HCT116 (cell line): ENCODE measurements at regions not wholly inside any gene's neighbourhood (a gene's known extent, or its start where the extent isn't known, plus 50 kb on each side); places are given as distances from the start of the nearest gene placed in this dataset.

Source experiments
- ATF3 ChIP-seq: IDR thresholded peaks from 2 replicates; pipeline ENCODE4 v1.6.1; 2012
- CTCF ChIP-seq, 3 experiments: fragments of 200-600 bp in 1 of 3; sonication (generic) in 1 of 3; IDR thresholded peaks in 2 of 3; conservative IDR thresholded peaks in 1 of 3; 2 replicates each; pipeline ENCODE4 v1.5.1; 2012 to 2017; ENCODE audit warnings: low read depth in 2 of 3, low read length in 2 of 3, antibody characterized with exemption in 1 of 3, borderline replicate concordance in 1 of 3, control low read depth in 1 of 3, mild to moderate bottlenecking in 1 of 3, mixed read lengths in 1 of 3, mixed run types in 1 of 3, moderate library complexity in 1 of 3; ENCODE audit not compliant: insufficient read depth in 1 of 3
- JUND ChIP-seq: IDR thresholded peaks from 2 replicates; pipeline ENCODE4 v1.6.1; 2012
- MAX ChIP-seq: IDR thresholded peaks from 2 replicates; pipeline ENCODE4 v1.6.1; 2012
- POLR2A ChIP-seq: IDR thresholded peaks from 2 replicates; pipeline ENCODE4 v1.7.0; 2011; ENCODE audit warnings: borderline replicate concordance; ENCODE audit not compliant: insufficient read depth, insufficient read length; ENCODE audit errors: extremely low read depth
- POLR2AphosphoS5 ChIP-seq: IDR thresholded peaks from 2 replicates; pipeline ENCODE4 v1.6.1; 2011; ENCODE audit warnings: mild to moderate bottlenecking, low read depth, low read length, moderate library complexity
- RAD21 ChIP-seq: IDR thresholded peaks from 2 replicates; pipeline ENCODE4 v1.6.1; 2012; ENCODE audit warnings: low read depth, mild to moderate bottlenecking
- SIN3A ChIP-seq: IDR thresholded peaks from 2 replicates; pipeline ENCODE4 v1.6.1; 2012; ENCODE audit warnings: low read depth
- SP1 ChIP-seq: IDR thresholded peaks from 2 replicates; pipeline ENCODE4 v1.6.1; 2012; ENCODE audit warnings: low read depth

GRCh38 chr3:176526225-176526624, 671.1 kb downstream of the TBL1XR1 start:
- no peak for TF ChIP-seq ATF3
- no peak for TF ChIP-seq CTCF (IDR thresholded peaks at IDR 0.05 in 2 of 3, conservative IDR thresholded peaks at IDR 0.05 in 1 of 3; ENCODE audit: borderline replicate concordance in 1 of 3, insufficient read depth in 1 of 3, low read depth in 2 of 3, low read length in 2 of 3)
- no peak for TF ChIP-seq RAD21
- no peak for TF ChIP-seq POLR2A
- TF ChIP-seq POLR2AphosphoS5 = no peak
- TF ChIP-seq SIN3A = no peak
- no peak for TF ChIP-seq SP1
- no peak for TF ChIP-seq JUND
- TF ChIP-seq MAX = no peak
